Nephron progenitor cell (in vitro differentiated cells): ENCODE measurements at regions not wholly inside any gene's neighbourhood (a gene's known extent, or its start where the extent isn't known, plus 50 kb on each side); places are given as distances from the start of the nearest gene placed in this dataset.

Source experiments
- DNase-seq: peaks from one replicate; pipeline ENCODE4 v3.0.0; 2021
- H3K27ac Mint-ChIP-seq: 2 replicates; pipeline ENCODE4 v1.8.0; 2021; ENCODE audit warnings: mild to moderate bottlenecking, moderate library complexity, mixed read lengths
- H3K27me3 Mint-ChIP-seq: 2 replicates; pipeline ENCODE4 v1.8.0; 2021; ENCODE audit warnings: mild to moderate bottlenecking, low read depth, mixed read lengths; ENCODE audit not compliant: poor library complexity
- H3K36me3 Mint-ChIP-seq: 2 replicates; pipeline ENCODE4 v1.8.0; 2021; ENCODE audit warnings: low read depth, mixed read lengths
- H3K4me1 Mint-ChIP-seq: 2 replicates; pipeline ENCODE4 v1.8.0; 2021; ENCODE audit warnings: mixed read lengths
- H3K4me3 Mint-ChIP-seq: 2 replicates; pipeline ENCODE4 v1.8.0; 2021; ENCODE audit warnings: mild to moderate bottlenecking, moderate library complexity, mixed read lengths
- H3K9me3 Mint-ChIP-seq: 2 replicates; pipeline ENCODE4 v1.8.0; 2021; ENCODE audit warnings: mild to moderate bottlenecking, moderate library complexity, mixed read lengths
- TF ChIP-seq, protein P1 (sequence below): fragments of 200-600 bp; sonication (generic); IDR thresholded peaks from 2 replicates; pipeline ENCODE4 v1.5.0; 2021; ENCODE audit warnings: antibody characterized with exemption

DNA sequence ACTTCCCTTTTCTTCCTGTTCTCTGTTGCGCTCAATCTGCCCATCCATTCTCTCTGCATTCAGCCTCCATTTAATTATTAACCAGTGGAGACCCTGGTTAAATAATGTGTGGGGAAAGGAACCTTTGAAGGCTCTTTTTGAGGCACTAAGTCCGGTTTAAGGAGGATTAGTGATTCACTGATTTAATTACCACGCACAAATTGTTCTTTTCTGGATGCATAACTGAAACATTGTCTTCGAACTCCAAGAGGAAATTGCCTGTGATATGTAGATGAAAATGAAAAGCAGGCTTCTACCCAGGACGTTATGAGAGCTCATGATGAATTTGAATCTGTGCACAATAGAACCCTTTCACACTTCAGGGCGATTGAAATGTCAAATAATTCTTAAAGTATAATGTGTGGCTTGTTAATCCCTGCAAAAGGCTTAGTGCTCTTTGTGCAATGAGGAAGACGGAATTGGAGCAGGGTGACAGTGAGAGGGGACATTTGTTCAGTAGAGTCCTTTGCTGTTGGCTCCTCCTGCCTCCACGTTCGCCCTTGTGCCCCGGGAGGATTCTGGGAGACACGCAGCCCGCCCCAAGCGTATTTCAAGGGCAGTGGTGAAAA is 51.1 kb upstream of the ZNF236 start:
- no peak for DNase-seq
- Mint-ChIP-seq H3K4me1 (peaks cover 18% of the 10 kb centered on the region), H3K9me3 (peaks cover 23% of the 10 kb centered on the region), H3K27ac (no peak overlapping the region), H3K27me3 (peaks cover 10% of the 10 kb centered on the region), H3K4me3 (no peak overlapping the region), H3K36me3 (peaks cover 5% of the 10 kb centered on the region)
- TF ChIP-seq, protein P1, sequence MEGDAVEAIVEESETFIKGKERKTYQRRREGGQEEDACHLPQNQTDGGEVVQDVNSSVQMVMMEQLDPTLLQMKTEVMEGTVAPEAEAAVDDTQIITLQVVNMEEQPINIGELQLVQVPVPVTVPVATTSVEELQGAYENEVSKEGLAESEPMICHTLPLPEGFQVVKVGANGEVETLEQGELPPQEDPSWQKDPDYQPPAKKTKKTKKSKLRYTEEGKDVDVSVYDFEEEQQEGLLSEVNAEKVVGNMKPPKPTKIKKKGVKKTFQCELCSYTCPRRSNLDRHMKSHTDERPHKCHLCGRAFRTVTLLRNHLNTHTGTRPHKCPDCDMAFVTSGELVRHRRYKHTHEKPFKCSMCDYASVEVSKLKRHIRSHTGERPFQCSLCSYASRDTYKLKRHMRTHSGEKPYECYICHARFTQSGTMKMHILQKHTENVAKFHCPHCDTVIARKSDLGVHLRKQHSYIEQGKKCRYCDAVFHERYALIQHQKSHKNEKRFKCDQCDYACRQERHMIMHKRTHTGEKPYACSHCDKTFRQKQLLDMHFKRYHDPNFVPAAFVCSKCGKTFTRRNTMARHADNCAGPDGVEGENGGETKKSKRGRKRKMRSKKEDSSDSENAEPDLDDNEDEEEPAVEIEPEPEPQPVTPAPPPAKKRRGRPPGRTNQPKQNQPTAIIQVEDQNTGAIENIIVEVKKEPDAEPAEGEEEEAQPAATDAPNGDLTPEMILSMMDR: no peak

DNA sequence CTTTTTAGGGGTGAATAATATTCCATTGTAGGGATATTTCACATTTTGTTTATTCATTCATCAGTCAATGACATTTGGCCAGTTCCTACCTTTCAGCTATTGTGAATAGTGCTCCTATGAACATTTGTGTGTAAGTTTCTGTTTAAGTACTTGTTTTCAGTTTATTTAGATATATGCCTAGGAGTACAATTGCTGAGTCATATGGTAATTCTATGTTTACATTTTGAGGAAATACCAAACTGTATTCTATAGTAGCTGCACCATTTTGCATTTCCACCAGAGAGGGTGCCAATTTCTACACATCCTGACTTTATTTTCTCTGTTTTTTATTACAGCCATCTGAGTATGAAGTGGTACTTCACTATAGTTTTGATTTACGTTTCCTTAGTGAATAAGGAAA is 54.4 kb upstream of the ZNF236 start:
- DNase-seq: no peak
- Mint-ChIP-seq H3K27me3 (peaks cover 10% of the 10 kb centered on the region), H3K4me1 (peaks cover 24% of the 10 kb centered on the region), H3K36me3 (peaks cover 5% of the 10 kb centered on the region), H3K9me3 (peaks cover 23% of the 10 kb centered on the region), H3K27ac (no peak overlapping the region), H3K4me3 (no peak overlapping the region)
- TF ChIP-seq, protein P1: no peak

DNA sequence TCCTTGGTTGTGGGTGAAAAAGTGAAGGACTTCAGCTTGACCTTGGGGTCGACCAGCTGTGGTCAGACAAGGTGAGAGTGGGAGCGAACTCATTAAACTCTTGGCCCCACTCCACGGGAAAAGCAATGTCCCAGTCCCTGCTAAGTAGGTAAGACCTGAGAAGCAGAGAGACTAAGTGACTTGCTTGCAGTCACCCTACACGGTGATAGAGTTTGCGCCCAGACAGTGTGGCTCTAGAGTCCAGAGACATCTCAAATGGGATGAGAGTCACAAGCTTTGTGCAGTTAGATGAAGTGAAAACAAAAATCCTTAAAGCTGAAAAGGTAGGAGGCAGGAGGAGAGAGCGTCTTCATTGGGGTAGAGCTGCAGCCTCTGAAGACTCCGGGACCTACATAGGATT is 55.9 kb upstream of the ZNF236 start:
- Mint-ChIP-seq H3K4me3 (no peak overlapping the region), H3K27ac (no peak overlapping the region), H3K27me3 (peaks cover 10% of the 10 kb centered on the region), H3K9me3 (peaks cover 21% of the 10 kb centered on the region), H3K36me3 (no peaks in the 10 kb centered on the region), H3K4me1 (peaks cover 20% of the 10 kb centered on the region)
- TF ChIP-seq, protein P1: no peak
- no peak for DNase-seq

DNA sequence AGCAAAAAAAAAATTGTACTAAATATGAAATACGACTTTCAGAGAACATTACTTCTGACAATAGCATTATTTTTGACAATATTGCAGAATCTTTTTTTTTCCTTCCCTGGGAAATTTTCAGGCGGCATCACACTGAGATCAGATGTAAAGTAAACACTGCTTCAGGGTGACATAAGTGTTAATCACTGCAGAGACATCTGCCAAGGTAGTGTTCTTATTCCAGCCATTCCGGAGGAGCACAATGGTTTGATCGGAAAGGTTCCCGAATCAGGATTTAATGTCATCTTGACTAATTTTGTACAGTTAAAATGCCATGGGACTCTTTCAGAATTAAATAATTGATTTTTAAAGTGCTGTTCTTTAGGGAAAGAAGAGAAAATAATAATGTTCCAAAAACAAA is 56.7 kb upstream of the ZNF236 start:
- no peak for DNase-seq
- H3K4me3 Mint-ChIP-seq: no peak overlapping the region
- H3K36me3 Mint-ChIP-seq: no peaks in the 10 kb centered on the region
- H3K27ac Mint-ChIP-seq: no peak overlapping the region
- peaks cover 10% of the 10 kb centered on the region for H3K27me3 Mint-ChIP-seq
- H3K9me3 Mint-ChIP-seq: peaks cover 22% of the 10 kb centered on the region
- peaks cover 17% of the 10 kb centered on the region for H3K4me1 Mint-ChIP-seq
- TF ChIP-seq, protein P1: no peak

DNA sequence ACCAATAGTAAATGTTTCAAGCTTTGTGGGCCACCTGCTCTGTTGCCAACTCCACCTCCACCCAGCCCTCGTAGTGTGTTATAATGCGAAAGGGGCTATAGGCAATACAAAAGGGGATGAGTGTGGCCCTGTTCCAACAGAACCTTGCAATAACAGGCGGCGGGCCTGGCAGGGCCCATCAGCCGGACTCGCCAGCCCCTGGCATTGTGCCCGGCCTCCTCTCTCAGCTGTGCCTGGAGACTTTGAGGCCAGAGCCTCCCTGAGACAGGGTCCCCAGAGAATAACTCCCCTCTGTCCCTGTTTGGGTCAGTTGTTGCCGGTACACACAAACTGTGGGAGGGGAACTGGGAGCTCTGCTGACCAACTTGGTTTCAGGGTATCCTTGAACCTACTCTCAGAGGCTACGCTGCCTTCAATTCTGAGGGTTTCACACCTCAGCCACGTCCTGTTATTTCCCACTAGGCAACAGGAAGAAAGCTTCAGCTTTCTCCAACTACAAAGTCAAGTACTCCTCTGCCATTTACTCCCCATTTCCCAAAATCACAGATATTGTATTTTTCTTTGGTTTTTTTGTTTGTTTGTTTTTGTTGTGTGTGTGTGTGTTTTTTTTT is 58.0 kb upstream of the ZNF236 start:
- Mint-ChIP-seq H3K9me3 (peaks cover 22% of the 10 kb centered on the region), H3K27ac (no peak overlapping the region), H3K4me3 (no peak overlapping the region), H3K4me1 (peaks cover 17% of the 10 kb centered on the region), H3K36me3 (no peaks in the 10 kb centered on the region), H3K27me3 (peaks cover 10% of the 10 kb centered on the region)
- TF ChIP-seq, protein P1: no peak
- no peak for DNase-seq

DNA sequence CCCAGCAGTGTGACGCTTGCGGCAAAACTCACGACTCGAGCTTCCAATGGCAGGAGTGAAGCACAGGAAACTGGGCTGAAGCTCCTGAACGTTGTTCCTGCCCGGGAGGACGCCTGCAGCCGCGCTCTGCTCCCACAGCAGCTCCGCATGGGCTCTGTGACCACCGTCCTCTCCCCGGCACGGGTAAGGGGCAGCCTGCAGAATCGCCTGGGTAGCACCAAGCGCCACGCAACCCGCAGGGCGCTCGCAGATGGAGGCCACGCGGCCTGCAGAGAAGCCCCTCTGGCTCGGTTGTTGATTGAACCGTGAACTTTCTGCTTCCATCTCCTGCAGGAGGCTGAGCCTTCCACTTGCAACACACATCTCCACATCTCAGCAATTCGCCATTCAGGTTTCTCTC is 63.3 kb upstream of the ZNF236 start:
- no peak for DNase-seq
- Mint-ChIP-seq H3K9me3 (peaks cover 8% of the 10 kb centered on the region), H3K4me3 (no peak overlapping the region), H3K36me3 (no peaks in the 10 kb centered on the region), H3K27me3 (peaks cover 6% of the 10 kb centered on the region), H3K27ac (no peak overlapping the region), H3K4me1 (peaks cover 32% of the 10 kb centered on the region)
- TF ChIP-seq, protein P1: no peak
